RPMI8226 (cell line): ENCODE measurements at regions not wholly inside any gene's neighbourhood (a gene's known extent, or its start where the extent isn't known, plus 50 kb on each side); places are given as distances from the start of the nearest gene placed in this dataset.
"Not testable (repeated sequence)": the region's sequence is repeated elsewhere in the genome, so short reads cannot be mapped to it uniquely, and the experiment has no call there.

Source experiments
- DNase-seq: peaks from one replicate; pipeline ENCODE4 v3.0.0-alpha.2; 2015

DNA sequence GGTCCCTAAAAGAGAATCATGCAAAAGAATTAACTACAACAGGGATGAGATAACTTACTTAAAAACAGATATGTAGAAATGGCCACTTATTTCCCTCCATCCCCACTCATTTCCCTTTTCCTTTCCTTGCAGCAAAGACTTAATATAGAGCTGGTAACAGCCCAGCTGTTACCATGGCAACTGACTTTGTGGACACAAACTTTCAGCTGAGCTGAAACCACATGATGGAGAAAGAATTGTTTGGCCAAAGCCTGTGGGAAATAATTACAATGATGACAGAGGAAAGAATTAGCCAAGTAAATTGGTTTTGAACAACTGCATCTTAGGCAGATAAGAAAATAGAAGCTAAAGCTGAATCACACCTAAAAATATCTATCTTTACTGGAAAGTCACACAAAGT is 364.9 kb downstream of the GALC start:
- DNase-seq = no peak

DNA sequence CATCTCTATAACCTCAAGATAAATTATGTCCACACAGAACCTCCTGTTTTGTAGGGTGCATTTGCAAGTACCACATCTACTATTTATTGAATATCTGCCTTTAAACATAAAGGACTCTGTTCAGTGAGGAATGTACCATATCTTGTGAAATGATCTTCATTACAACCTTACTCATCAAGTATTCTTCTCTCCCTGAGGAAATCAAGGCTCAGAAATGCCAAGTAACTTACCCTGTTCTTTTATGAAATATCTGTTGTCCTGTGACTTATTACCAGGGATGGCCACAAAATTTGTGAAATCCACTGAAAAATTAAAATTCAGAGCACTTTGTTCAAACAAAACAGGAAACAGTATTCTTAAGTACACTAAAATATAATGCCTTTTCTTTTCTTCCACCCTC is 366.7 kb downstream of the GALC start:
- DNase-seq = no peak

DNA sequence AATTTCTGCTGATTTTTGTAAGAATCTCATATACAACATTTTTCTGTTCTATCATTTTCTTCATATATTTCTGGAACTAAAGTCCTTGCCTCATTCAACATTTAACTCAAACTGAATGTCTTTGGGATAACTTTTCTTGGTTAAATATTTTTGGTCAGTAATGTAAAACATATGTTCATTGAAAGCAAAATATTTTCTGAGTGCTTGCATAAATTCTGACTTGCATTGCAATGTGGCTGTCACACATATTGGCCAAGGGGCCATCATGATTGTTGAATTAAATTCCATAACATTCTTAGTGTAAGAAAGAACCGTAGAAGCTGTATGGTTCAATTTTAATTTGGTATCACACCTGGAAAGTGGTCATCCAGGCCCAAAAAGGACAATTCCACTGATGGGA is 369.4 kb downstream of the GALC start:
- DNase-seq = no peak

- no peak for DNase-seq
Measured at GRCh38 chr14:87617079-87617478, 375.9 kb downstream of the GALC start.

GRCh38 chr14:87615822-87616679 is 376.9 kb downstream of the GALC start:
- DNase-seq = peak; percentile 47

DNA sequence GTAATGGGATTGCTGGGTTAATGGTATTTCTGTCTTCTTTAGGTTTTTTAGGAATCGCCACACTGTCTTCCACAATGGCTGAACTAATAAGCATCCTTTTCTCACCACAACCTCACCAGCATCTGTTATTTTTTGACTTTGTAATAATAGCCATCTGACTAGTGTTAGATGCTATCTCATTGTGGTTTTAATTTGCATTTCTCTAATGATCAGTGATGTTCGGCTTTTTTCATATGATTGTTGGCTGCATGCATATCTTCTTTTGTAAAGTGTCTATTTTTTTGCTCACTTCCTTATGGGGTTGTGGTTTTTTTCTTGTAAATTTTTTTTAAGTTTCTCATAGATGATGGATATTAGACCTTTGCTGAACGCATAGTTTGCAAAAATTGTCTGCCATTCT is 377.9 kb downstream of the GALC start:
- DNase-seq = no peak

DNA sequence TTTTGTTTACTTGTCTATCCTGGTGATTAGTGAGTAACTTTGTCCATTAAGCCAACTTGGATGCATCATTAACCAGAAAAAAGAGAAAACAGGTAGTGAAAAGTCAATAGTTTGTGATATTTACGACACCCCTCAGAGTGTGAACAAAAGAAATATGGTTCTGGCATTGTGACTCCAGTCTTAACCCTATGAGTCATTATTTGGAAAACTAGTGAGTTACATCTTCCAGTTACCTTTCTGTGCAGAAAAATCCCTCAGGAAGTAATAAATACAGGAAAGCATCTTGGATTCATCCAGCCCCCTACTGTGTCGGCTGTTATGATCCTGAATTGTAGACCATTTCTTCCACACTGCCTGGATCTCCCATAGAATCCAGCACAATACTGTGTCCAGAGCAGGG is 379.1 kb downstream of the GALC start:
- DNase-seq = no peak

- DNase-seq = not testable (repeated sequence)
Measured at GRCh38 chr14:87607056-87607455, 385.9 kb downstream of the GALC start.

GRCh38 chr14:87601036-87601435 is 391.9 kb downstream of the GALC start:
- DNase-seq = no peak

DNA sequence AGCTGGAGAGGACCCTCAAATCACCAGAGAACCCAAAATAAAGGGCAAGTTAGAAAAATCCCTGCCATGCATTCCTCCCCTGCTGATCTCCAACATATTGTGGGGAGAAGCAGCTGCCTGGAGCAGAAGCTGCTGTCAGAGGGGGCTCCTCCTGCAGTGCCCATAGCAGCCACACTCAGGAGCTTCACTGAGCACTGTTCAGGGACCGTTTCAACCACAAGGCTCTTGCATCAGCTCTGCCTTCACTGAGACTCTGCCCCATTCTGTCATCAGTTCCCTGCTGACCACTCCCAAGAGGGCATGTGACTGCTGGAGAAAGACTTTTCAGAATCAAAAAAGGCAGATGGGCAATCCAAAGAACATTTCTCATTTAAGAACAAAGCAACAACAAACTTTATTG is 392.7 kb downstream of the GALC start:
- DNase-seq = no peak

DNA sequence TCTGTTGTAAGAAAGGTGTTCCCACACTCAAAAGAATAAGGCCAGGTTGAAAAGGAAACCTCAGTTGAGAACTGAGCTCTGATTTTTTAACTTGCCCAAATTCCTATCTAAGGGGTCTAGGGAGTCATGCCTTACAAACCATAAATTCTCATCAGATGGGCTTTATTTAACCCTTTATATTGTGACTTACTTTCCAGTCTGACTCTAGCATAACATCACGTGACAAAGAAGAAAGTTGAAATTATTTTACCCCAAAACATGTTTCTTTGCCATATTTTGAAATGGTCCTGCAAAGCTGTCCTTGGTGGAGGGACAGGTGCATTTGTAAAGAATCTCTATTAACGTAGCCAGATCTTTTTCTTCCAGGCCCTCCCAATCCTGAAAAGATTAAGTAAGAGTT is 411.7 kb downstream of the GALC start:
- DNase-seq = no peak

- no peak for DNase-seq
Measured at GRCh38 chr14:87579036-87579435, 413.9 kb downstream of the GALC start.

DNA sequence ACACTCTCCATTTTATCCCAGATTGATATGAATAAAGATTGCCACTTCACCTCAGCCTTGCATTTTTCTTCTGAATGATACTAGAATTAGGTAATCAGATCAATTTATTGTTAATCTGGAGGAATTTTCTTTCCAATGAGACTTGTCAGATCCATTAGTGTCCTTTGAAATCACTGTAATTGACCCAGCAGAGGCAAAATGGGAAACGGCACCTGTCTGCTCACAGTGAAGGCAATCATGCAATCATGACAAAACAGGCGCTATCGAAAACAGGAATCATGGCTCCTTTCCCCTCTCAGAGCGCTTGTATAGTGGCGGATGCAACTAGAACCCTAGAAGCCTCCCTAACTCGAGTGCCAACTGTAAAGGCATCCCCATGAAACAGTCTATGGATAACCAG is 417.6 kb downstream of the GALC start:
- DNase-seq = no peak

GRCh38 chr14:87573591-87573990 is 419.4 kb downstream of the GALC start:
- DNase-seq = no peak

GRCh38 chr14:87567618-87568295 is 425.2 kb downstream of the GALC start:
- no peak for DNase-seq

DNA sequence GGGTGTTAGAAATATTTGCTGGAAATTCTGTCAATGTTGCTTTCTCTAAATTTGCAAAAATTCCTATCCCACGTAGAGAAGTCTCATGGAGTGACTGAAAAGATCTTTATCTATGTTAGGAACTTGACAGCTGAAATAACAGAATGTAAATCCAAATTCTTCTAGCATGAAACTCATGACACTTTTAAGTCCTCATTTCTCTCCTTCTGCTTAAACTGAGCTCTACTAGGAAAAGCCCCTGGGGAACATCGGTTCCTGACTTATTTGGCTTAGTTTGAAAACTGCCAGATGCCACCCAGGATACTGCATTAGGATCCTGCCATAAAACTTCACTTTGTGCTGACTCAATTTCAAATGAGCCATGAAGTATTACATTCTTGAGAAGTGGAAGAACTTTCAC is 426.0 kb downstream of the GALC start:
- DNase-seq = no peak

- no peak for DNase-seq
Measured at GRCh38 chr14:87547536-87547935, 445.4 kb downstream of the GALC start.

DNA sequence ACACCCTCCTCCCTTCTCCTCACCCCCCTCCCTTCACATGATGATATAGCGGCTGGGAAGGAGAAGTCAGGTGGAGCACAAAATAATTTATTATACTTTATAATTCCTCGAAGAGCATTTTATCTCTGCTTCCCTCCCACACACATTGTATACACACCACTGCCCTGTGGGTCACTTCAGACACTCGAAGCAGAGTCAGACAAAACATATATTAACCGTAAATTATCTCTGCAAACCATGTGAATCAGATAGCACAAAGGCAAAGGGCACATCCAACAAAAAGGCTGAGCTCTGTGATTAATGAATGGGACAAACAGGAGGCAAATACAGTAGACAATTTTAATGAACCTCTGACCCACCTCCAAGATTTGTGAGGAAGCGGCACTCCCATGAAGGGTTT is 450.7 kb downstream of the GALC start:
- no peak for DNase-seq

- DNase-seq = no peak
Measured at GRCh38 chr14:87540339-87540738, 452.6 kb downstream of the GALC start.

DNA sequence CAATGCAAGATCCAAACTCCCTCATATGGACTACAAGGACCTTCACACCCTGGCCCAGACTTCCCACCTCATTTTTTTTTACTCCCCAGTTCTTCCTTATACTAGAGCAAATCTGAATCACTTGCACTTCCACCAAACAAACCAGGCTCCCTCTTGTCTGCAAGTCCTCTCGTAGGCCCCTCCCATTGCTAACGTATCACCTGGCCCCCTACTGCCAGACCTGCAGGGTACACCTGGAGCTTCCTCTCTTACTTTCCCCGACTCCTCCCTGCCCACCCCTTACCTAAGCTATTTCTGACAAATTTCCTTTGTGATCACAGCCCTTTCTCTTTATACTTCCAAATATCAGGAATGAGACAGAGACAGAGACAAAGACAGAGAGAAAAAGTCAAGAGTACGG is 463.9 kb downstream of the GALC start:
- DNase-seq = no peak

DNA sequence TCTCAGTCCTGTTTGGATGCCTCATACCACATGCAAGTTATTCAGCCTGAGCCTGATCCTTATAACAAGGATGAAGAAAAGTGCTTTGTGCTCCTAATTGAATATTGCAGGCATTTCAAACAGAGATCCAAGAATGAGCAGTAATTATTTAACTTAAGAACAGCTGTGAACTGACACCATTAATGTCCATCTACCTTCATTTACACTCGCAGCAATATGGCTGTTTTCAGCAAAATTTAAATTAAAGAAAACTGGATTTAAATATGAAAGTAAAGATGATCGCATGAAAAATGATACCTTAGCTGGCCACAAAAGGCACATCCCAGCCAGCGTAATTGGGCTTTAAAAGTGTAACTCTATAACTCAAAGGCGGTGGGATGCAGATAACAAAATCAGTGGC is 466.3 kb downstream of the GALC start:
- no peak for DNase-seq

GRCh38 chr14:87524011-87524410 is 469.0 kb downstream of the GALC start:
- no peak for DNase-seq

GRCh38 chr14:87522575-87522974 is 470.4 kb downstream of the GALC start:
- DNase-seq = no peak

DNA sequence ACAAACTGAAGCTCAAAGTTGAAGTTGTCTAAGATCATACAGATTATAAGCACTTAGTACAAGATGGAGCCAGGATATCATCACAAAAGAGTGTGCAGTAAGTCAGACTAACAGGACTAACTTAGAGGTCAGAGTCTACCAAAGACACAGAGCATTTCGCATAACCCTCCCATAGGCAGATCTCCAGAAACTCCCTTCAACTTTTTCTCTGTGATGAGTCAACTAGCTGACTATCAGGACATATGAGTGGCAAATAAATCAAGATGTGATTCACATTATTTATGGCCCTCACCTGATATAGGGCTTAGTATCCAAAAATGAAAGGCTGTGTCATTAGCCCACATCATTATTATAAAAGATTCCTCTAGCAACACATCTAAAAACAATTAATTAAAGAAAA is 484.6 kb downstream of the GALC start:
- no peak for DNase-seq

DNA sequence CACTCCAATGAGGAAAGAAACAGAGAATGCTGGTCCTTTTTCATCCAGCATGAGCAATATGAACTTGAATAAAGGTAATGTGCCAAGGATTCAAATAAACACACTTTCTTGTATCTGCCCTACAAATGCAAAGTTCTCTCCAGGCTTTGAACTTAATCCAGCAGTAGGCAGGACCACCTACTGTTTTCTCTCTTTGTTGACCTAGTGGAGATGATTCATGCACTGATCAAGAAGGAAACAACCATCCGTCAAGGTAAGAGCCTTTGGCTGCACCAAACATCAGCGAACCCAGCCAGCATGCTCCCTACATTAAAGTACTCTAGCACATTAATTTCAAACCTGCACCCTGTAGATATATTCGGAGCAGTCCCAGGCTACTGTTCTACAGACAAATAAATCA is 489.3 kb downstream of the GALC start:
- DNase-seq = no peak
